SK-N-MC (cell line): ENCODE measurements at regions not wholly inside any gene's neighbourhood (a gene's known extent, or its start where the extent isn't known, plus 50 kb on each side); places are given as distances from the start of the nearest gene placed in this dataset.

Source experiments
- EZH2 ChIP-seq: fragments of 200-600 bp; sonication (generic); IDR thresholded peaks from one replicate; pipeline ENCODE4 v1.6.1; 2017; ENCODE audit warnings: antibody characterized with exemption
- FOXP2 ChIP-seq: optimal IDR thresholded peaks from 2 replicates; pipeline ENCODE3; 2011; ENCODE audit warnings: mild to moderate bottlenecking, moderate library complexity; ENCODE audit not compliant: insufficient read depth; ENCODE audit errors: extremely low read length, control extremely low read depth
- POLR2AphosphoS5 ChIP-seq: IDR thresholded peaks from 2 replicates; pipeline ENCODE4 v1.6.1; 2012; ENCODE audit warnings: mild to moderate bottlenecking, low read depth, low read length, borderline replicate concordance

- TF ChIP-seq POLR2AphosphoS5 (no peak), EZH2 (no peak), FOXP2 (no peak)
These were observed 199.1 kb upstream of the CCDC150 start for GRCh38 chr2:196440413-196440812.
